HepG2 (cell line): ENCODE measurements at regions not wholly inside any gene's neighbourhood (a gene's known extent, or its start where the extent isn't known, plus 50 kb on each side); places are given as distances from the start of the nearest gene placed in this dataset.

ENCODE experiments used
- ATAC-seq: fragments of 200-7000 bp; cut with Tn5 transposase; 3 replicates; pipeline ENCODE4 v1.9.1; 2020; ENCODE audit warnings: mild to moderate bottlenecking, moderate library complexity
- BruUV-seq: library from RNA; stranded (reverse); fragments of 400-500 nt; replicated peaks from 2 replicates; lab custom pipeline; 2021; lab: Mats Ljungman, UMichigan
- CTCF ChIA-PET: fragments of 300-600 bp; formaldehyde crosslinking; extraction: SDS; loops from one replicate; lab custom pipeline; 2021; ENCODE audit warnings: low total read pairs, inconsistent platforms, low intra/inter-chr PET ratio; lab: Yijun Ruan, JAX
- POLR2A ChIA-PET: fragments of 350-600 bp; sonication (Branson Sonifier 250); formaldehyde crosslinking; loops from one replicate; lab custom pipeline; 2020; ENCODE audit warnings: antibody characterized with exemption, inconsistent platforms; lab: Yijun Ruan, JAX
- DNase-seq: peaks from one replicate; pipeline ENCODE4 v3.0.0-alpha.2; 2015; ENCODE audit warnings: low spot score
- FAIRE-seq: peaks from 3 replicates; lab custom pipeline; 2011; peaks lifted over from hg19 to GRCh38; lab: Jason Lieb, UNC
- H2AFZ ChIP-seq: one replicate; pipeline ENCODE4 v1.6.1; 2011; ENCODE audit warnings: low read length, inconsistent platforms
- H3K27ac ChIP-seq: fragments of 300-600 bp; 3 replicates; pipeline ENCODE4 v1.8.0; 2011; ENCODE audit warnings: mixed run types, mild to moderate bottlenecking, mixed read lengths, low read length, inconsistent platforms; ENCODE audit not compliant: insufficient read depth; ENCODE audit errors: extremely low read length
- H3K27me3 ChIP-seq, 2 experiments: fragments of 200-600 bp in 1 of 2; 2 replicates in 1 of 2; 3 replicates in 1 of 2; pipeline versions ENCODE4 v1.6.0 to v1.8.0; 2011; ENCODE audit warnings: low read length in 2 of 2, mild to moderate bottlenecking in 2 of 2, moderate library complexity in 2 of 2, inconsistent platforms in 1 of 2; ENCODE audit not compliant: insufficient read depth in 2 of 2, control insufficient read depth in 1 of 2
- H3K36me3 ChIP-seq, 2 experiments: fragments of 200-600 bp in 1 of 2; replicated peaks in 1 of 2; 2 replicates in 1 of 2; 3 replicates in 1 of 2; pipeline versions ENCODE4 v1.5.1 to v1.8.0; 2011; ENCODE audit warnings: low read length in 2 of 2, inconsistent platforms in 1 of 2; ENCODE audit not compliant: insufficient read depth in 2 of 2, control insufficient read depth in 1 of 2
- H3K4me1 ChIP-seq: 2 replicates; pipeline ENCODE4 v1.5.1; 2012; ENCODE audit warnings: low read length, inconsistent platforms; ENCODE audit not compliant: insufficient read depth
- H3K4me2 ChIP-seq: 2 replicates; pipeline ENCODE4 v1.6.0; 2011; ENCODE audit warnings: low read depth, low read length, inconsistent platforms
- H3K4me3 ChIP-seq, 3 experiments: fragments of 200-600 bp in 1 of 3; sonication (generic), shearing (Covaris generic) in 1 of 3; replicated peaks in 1 of 3; 2 replicates each; pipeline ENCODE4 v1.5.1; 2011 to 2016; ENCODE audit warnings: low read length in 3 of 3, inconsistent platforms in 2 of 3, low read depth in 2 of 3, mild to moderate bottlenecking in 2 of 3, control low read depth in 1 of 3, mixed read lengths in 1 of 3; ENCODE audit not compliant: insufficient read depth in 1 of 3
- H3K79me2 ChIP-seq: one replicate; pipeline ENCODE4 v1.6.1; 2011; ENCODE audit warnings: low read length, inconsistent platforms; ENCODE audit not compliant: insufficient read depth
- H3K9ac ChIP-seq: 2 replicates; pipeline ENCODE4 v1.6.0; 2011; ENCODE audit warnings: mild to moderate bottlenecking, low read depth, low read length, inconsistent platforms; ENCODE audit not compliant: insufficient read depth
- H3K9me3 ChIP-seq: 2 replicates; pipeline ENCODE4 v1.5.1; 2012; ENCODE audit warnings: mild to moderate bottlenecking, low read length
- H4K20me1 ChIP-seq: 2 replicates; pipeline ENCODE4 v1.6.0; 2011; ENCODE audit warnings: inconsistent platforms, mild to moderate bottlenecking, low read length, moderate library complexity; ENCODE audit not compliant: insufficient read depth
- FOXA1 ChIP-seq, 2 experiments: fragments of 450-650 bp in 1 of 2; sonication (generic) in 1 of 2; formaldehyde crosslinking in 1 of 2; IDR thresholded peaks; 2 replicates each; pipeline versions ENCODE4 v1.4.0 to v1.6.1; 2016 to 2020; ENCODE audit warnings: missing genetic modification reagents in 1 of 2
- HOXA5 ChIP-seq: sonication (generic); formaldehyde crosslinking; IDR thresholded peaks from 2 replicates; pipeline ENCODE4 v1.4.0; 2020; ENCODE audit warnings: missing genetic modification reagents
- JUN ChIP-seq: sonication (generic); formaldehyde crosslinking; IDR thresholded peaks from 2 replicates; pipeline ENCODE4 v1.4.0; 2020; ENCODE audit warnings: mild to moderate bottlenecking, missing genetic modification reagents
- JUND ChIP-seq: sonication (generic); formaldehyde crosslinking; IDR thresholded peaks from 2 replicates; pipeline ENCODE4 v1.8.0; 2022; ENCODE audit warnings: mild to moderate bottlenecking, missing genetic modification reagents
- MAF1 ChIP-seq: sonication (generic); formaldehyde crosslinking; IDR thresholded peaks from 2 replicates; pipeline ENCODE4 v1.5.0; 2020; ENCODE audit warnings: missing genetic modification reagents, borderline replicate concordance
- MNT ChIP-seq: fragments of 450-650 bp; IDR thresholded peaks from 2 replicates; pipeline ENCODE4 v1.6.1; 2016
- STAG1 ChIP-seq: sonication (generic); formaldehyde crosslinking; IDR thresholded peaks from 2 replicates; pipeline ENCODE4 v1.4.0; 2020; ENCODE audit warnings: missing genetic modification reagents
- ZNF432 ChIP-seq: sonication (generic); formaldehyde crosslinking; IDR thresholded peaks from 2 replicates; pipeline ENCODE4 v1.5.0; 2020; ENCODE audit warnings: missing genetic modification reagents, mild to moderate bottlenecking, borderline replicate concordance
- ZNF512 ChIP-seq: sonication (generic); formaldehyde crosslinking; IDR thresholded peaks from 2 replicates; pipeline ENCODE4 v1.4.0; 2020; ENCODE audit warnings: mild to moderate bottlenecking, missing genetic modification reagents
- WGBS: methylation state at CpG from one replicate; pipeline ENCODE4 v1.1.6; 2017; ENCODE audit warnings: low lambda C conversion rate; 5-methylcytosine and 5-hydroxymethylcytosine counted together
- in situ Hi-C: cut with HindIII; loops from 2 replicates; pipeline ENCODE4 v1.10.0; 2017; ENCODE audit warnings: low pct_unique_long_range_greater_than_20kb; ENCODE audit not compliant: extremely low pct_ligation_motif_present
- intact Hi-C: fragments of 100-400 bp; cut with micrococcal nuclease; formaldehyde crosslinking; loops from one replicate; pipeline ENCODE4 v1.10.0; 2022; ENCODE audit not compliant: unreplicated experiment
- TF ChIP-seq, protein P1 (sequence below): sonication (generic); formaldehyde crosslinking; IDR thresholded peaks from 2 replicates; pipeline ENCODE4 v1.5.0; 2020; ENCODE audit warnings: mild to moderate bottlenecking, missing genetic modification reagents, moderate library complexity

DNA sequence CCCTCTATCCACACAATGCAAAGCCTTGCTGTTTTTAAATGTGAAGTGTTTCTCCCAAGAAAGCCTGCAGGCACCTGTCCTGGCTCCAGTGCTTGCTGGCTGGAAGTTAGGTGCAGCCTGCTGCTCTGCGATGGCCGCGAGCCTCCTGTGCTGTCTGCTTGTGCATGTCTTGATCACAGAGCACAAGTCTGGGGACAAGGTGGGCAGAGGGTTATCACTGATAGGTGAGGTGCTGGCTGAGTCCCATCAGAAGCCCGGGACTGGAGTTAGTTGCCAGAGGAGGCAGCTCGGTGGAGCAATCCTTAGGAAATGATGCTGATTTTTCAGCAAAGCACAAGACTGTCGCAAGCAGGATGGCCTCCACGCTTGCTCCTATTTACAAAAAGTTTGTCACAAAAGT is 137.8 kb upstream of the AJAP1 start (continued):
- TF ChIP-seq HOXA5 (CRISPR knock-in tag), result no peak
- TF ChIP-seq MAF1 (CRISPR knock-in tag), result no peak
- TF ChIP-seq FOXA1 (IDR thresholded peaks at IDR 0.05), result no peak
- TF ChIP-seq FOXA1 (CRISPR knock-in tag; IDR thresholded peaks at IDR 0.05), result no peak

DNA sequence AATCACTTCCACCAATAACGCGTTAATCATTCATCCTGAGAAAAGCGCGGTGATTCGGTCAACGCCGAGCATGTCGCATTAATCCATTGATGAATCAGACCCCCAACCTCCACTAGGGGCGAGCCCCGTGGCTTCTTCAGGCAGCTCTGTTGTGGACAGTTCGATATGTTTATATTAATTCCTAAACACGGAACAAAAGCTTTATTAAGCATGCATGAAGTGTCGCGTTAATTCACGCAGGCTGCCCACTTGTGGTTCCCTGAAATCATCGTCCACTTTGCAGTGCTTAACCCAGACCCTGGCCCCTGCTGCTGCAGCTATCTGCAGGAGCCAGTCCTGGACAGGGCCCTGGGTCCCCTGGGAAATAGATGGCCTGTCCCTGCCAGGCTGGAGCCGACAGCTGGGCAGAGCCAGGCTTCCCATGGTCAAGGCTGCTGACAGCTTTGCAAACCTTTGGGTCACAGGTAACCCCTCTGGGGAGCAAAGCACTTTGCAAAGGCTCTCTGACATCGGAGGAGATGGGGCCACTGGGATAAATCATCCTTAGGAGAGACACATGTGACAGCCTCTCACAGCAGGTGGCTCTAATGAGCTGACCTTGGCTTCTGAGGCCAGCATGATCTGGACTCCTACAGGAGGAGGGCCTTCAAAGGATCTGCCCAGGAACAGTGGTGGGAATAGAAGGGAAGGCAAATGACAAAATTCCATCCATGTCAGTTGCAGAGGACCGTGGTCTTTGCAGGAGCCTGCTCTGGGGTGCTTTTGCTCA is 137.0 kb upstream of the AJAP1 start:
- in situ Hi-C loops, result no loop called here
- no peak overlapping the region for H3K9ac ChIP-seq
- no peaks in the 10 kb centered on the region for H4K20me1 ChIP-seq
- no peak overlapping the region for H3K27ac ChIP-seq
- H3K4me3 ChIP-seq, result no peak overlapping the region
- H3K79me2 ChIP-seq, result no peaks in the 10 kb centered on the region
- no peaks in the 10 kb centered on the region for H3K36me3 ChIP-seq
- no peaks in the 10 kb centered on the region for H3K4me1 ChIP-seq
- H3K4me2 ChIP-seq, result no peak overlapping the region
- DNase-seq (no peak), FAIRE-seq (no peak), ATAC-seq (no peak)
- ChIA-PET POLR2A (no interaction called here), CTCF (no interaction called here)
- H3K27me3 ChIP-seq, result peaks cover 0 to 4% of the 10 kb centered on the region in 2 experiments; a peak in 2 of 5 replicates
- WGBS, result 27% methylated on average over 13 of the region's 19 CpGs
- no peaks in the 10 kb centered on the region for H3K9me3 ChIP-seq
- no peak overlapping the region for H2AFZ ChIP-seq
- no TSS peak for BruUV-seq
- TF ChIP-seq JUND (no peak), JUN (CRISPR knock-in tag) (no peak), ZNF512 (no peak), MNT (peak; percentile 63), STAG1 (CRISPR knock-in tag) (peak; percentile 14; the same call in 1 of the 2 replicates), ZNF432 (no peak)
- TF ChIP-seq, protein P1, sequence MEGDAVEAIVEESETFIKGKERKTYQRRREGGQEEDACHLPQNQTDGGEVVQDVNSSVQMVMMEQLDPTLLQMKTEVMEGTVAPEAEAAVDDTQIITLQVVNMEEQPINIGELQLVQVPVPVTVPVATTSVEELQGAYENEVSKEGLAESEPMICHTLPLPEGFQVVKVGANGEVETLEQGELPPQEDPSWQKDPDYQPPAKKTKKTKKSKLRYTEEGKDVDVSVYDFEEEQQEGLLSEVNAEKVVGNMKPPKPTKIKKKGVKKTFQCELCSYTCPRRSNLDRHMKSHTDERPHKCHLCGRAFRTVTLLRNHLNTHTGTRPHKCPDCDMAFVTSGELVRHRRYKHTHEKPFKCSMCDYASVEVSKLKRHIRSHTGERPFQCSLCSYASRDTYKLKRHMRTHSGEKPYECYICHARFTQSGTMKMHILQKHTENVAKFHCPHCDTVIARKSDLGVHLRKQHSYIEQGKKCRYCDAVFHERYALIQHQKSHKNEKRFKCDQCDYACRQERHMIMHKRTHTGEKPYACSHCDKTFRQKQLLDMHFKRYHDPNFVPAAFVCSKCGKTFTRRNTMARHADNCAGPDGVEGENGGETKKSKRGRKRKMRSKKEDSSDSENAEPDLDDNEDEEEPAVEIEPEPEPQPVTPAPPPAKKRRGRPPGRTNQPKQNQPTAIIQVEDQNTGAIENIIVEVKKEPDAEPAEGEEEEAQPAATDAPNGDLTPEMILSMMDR (CRISPR knock-in tag), result peak; percentile 11; the same call in 1 of the 2 replicates
- intact Hi-C loops, result no loop called here
